ENCODE measurements at regions not wholly inside any gene's neighbourhood (a gene's known extent, or its start where the extent isn't known, plus 50 kb on each side); places are given as distances from the start of the nearest gene placed in this dataset.
"Not testable (repeated sequence)": the region's sequence is repeated elsewhere in the genome, so short reads cannot be mapped to it uniquely, and the experiment has no call there.

DNA sequence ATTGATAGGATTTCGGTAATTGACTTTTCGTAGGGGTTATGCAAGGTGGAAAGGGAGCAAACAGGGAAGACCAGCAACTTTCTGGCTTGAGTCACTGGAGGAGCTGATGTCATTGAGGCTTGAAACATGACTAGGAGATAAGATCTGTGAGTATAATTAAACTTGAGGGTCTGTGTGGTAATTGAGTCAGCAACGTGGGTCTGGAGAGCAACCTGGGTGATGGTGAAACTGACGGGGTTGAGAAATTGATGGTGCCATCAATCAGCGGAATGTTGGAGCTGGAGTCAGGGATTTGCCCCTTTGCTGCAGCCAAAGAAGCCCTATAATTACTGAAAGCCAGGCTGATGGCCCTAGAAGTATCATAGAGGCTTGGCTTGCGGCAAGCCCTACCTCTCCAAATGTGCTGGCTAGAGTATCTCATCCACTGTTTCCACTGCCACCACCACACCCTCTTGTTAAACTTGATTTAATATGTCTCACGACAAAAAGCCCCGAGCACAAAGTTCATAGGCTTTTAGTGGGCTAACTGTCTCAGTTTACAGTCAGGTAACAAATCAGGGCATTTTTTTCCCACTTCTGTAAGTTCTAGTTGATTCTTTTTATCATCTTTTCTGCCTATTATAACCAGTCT, 186.9 kb upstream of the ELAC2 start:
- DNase-seq: no peak

DNA sequence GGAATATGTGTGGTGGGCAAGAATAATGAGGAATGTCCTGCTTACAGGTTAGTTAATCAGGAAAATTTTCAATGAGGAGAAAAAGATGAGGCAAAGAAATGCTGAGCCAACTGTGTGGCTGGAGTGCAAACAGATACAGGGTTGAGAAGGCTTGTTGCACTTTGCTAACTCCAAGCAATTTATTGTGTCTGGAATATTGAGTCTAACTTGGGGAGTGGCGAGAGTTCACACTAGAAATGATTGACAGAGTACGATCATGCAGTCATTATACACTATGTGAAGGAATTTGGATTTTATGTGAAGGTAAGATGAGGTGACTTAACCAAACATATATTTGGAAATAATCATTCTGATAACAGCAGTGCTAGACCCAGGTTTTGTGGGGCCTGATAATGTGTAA, 185.0 kb upstream of the ELAC2 start:
- no peak for DNase-seq

DNA sequence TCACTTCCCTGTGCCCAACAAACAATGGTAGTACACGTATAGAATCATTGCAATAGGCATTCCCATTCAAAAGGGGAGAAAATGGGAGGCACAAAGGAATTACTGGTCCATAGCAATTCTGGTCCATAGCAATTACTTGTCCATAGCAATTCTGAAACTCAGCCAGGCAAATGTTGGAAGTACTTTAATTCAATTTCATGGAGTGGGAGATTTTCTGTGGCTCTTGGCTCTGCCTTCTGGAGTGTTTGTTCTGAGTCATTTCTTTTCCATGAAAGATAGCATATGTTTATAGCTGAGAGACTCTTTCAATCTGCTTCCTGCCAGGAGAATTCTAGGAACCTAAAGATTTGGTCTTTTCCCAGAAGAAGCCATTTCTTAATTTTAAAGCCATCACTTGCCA, 182.8 kb upstream of the ELAC2 start:
- no peak for DNase-seq

DNA sequence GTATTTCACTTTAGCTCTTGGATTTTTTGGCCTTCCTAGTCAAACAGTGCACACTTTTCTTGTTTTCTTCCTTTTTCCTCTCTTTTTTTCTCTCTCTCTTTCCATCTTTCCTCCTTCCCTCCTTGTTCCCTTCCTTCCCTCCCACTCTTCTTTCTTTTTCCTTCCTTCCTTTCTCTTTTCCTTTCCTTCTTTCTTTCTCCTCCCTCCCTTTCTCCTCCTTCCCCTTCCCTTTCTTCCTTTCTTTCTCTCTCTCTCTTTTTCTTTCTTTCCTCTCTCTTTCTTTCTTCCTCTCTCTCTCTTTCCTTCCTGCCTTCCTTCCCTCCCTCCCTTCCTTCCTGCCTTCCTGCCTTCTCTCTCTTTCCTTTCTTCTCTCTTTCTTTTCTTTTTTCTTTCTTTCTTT, 181.6 kb upstream of the ELAC2 start:
- no peak for DNase-seq

DNA sequence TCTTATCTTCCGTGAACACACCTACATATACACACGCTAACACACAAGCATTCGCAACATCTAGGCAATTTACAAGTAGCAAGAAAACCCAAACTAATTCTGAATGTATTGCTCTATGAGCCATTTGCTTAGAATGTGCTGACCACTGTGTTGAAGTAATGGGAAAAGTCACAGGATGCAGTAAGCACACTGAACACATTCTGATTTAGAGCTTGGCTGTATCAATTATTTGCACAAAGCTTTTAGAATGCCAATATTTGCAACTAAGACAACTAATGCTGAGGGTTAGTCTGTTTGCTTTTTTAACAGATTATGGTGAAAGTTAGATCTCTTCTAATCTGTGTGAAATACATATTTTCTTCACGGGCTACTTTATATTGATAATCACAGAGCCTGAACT, 179.8 kb upstream of the ELAC2 start:
- no peak for DNase-seq

DNA sequence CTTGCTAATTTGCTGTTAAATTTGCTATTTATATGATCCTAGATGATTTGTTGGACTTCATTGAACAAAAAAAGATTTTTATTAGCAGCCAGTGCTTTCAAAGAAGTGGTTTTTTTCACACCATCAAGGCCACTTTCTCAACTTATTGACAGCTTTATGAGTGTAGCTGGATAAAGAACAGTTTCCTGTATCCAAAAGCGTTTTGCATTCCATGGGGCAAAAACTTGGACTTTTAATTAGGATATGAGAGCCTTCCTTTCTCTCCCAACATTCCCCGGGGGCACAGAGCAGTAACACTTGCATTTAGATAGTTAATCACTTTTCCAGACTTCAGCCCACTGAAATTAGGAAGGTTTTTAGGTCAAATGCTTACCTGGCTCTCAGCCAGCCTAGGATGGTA, 177.1 kb upstream of the ELAC2 start:
- DNase-seq: no peak

DNA sequence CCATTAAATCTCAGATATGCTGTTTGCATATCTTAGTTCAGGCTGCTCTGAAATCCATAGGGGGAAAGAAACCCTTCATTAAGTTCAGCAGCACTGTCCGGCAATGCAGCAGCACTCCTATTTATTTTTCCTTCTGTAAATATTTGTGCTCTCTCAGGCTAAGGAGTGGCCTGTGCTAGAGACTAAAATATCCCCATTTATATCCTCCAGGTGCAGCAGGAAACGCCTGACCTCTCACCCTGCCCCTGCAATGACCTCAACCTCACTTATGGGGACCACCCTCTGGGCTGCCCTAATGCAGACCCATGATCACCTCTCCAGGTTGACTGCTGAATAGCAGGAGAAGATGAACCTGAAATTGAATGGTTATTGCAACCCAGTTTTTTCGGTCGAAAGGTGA, 165.0 kb upstream of the ELAC2 start:
- no peak for DNase-seq

DNA sequence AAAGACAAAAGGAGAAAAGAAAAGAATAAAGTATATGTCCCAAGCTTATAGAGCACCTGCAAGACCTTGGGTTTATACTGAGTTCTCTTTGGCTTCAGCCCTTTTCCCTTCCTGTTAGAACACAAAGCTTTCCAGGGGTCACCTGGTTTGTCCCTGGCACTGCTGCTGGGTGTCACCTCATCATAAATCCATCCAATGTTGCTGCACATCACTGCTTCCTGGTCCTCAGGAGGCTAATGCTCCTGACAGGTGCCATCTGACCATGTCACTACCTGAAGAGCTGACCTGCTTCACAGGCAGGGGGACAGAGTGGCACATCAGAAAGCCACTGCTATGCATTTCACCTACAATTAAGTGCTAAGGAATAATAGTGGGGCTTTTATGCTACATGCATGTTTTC, 164.6 kb upstream of the ELAC2 start:
- DNase-seq: no peak

DNA sequence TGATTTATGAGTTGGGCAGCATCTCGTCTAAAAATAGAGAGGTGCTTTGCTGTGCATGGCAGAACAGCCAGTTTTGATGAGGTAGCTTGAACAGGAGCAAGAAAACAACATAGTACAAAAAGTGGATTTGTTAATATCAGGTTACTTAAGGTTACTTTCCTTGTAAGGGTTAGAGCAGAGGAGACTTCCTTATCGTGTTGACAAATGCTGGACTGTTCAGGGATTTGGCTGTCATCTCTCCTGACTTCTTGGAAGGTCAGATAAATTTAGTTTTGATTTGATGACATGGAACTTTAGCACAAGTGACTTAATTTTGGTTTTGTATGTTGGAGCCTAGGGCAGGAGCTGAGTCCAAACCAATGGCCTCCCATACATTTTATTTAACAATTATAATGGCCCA, 163.9 kb upstream of the ELAC2 start:
- no peak for DNase-seq

DNA sequence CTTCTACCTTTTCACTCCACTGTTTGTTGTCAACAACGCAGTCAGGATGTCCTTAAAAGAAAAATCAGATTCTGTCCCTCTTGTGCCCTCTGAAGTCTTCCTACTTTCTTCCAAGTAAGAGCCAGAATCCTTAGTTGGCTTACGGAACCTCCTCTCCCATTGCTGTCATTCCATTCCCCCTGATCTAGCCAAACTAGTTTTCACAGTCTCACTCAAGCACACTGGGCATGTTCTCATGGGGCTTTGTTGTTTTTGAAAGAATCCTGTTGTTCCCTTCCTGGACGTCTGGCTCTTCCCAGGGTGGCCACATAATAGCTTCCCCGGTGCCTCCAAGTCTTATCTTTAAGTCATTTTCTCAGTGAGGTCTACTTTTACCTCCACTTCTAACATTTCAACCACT, 158.6 kb upstream of the ELAC2 start:
- DNase-seq: no peak

DNA sequence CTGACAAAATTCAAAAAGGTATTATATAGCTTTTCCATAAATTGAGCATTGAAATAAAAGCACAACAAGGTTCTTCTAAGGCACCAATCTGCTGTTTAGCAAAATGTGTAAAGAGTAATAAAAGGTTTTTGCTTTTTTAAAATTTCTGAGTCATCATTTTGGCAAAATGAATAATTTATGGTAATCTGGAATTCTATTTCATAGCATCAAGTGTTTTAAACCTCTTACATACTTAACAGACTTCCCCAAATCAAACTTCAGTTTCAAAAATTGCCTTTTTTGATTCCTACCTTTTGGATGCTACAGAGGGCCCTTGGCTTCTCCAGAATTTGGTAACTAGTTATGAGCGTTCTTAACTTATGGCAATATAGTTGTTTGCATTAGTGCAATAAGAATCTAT, 154.0 kb upstream of the ELAC2 start:
- no peak for DNase-seq

DNA sequence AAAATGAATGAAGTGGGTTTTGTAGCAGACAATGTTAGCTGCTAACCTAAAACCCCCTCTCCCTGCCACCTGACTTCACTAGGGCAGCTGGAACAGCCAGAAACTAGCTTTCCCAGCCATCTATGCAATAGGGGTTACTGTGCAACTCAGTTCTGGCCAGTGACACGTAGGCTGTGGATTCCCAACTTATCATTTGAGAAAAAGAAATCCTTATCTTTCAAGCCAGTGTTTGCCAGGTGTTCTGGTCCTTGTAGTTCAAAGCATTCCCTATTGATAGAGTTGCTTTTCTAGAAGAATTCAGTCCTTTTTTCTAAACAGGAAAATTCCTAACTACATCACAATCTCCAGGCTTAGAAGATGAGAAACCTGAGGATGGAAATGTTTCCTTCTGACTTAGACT, 144.5 kb upstream of the ELAC2 start:
- DNase-seq: no peak

DNA sequence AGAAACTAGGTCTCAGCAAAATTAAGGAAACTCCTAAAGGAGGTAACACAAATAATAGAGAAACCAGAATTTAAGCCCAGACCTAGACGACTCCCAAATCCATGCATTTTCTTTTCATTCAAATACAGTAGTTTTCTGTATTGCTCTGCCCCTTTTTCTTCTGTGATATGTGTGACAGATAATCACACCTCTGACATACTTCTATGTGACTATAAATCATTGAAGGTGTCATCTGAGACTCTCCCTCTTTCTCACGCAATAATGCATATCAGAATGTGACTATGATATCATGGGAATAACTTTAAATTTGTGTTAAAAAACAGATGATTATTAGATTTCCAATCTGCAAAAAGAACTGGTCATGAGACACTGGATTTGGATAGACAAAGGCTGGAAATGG, 143.0 kb upstream of the ELAC2 start:
- no peak for DNase-seq

DNA sequence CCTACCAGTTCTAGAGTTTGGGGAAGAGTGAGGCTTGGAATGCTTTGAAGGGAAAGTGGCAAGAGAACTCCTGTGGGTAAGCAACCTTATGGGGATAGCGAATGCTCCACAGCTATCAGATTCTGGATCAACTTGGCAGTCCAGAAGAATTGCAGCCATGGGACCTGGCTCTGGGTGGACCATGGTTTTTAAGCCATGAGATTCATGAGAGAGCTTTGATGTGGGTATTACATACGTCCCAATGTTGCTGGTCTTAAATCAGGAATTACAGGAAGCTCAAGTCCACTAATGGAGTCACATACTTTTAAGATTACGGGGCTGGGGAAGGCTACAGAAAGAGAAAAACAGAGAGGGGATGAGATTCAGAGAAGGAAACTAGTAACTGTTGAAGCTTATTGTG, 142.5 kb upstream of the ELAC2 start:
- no peak for DNase-seq

DNA sequence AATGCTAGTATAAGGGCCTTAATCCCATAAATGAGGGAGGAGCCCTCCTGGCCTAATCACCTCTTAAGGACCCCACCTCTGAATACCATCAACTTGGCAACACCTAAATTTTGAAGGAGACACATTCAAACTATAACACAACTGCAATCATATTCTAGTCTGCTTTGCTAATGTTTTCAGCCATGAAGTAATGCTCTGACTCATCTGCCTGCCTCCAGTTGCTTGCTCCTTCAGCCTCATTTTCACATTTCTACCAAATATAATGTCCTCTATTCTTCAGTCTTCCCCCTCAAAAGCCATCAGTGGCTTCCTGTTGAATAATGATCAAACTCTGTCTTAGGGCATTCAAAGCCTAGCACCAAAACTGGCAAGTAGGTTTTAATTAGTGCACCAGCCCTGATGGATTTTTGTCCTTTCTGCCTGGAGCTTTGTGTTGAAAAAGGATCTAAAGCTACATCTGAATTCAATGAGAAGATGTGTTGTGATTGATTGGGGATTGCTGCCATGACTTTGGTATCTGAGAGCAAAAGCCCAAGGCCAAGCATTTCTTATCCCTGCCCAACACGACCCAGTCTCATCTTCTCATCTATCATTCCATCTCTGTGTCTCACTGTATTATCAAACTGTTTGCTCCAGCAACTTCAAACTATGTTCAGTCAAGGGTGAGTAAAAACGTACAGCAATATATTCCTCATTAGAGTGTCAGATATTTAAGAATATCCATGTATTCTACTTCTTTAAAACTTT, 140.8 kb upstream of the ELAC2 start:
- DNase-seq: no peak

DNA sequence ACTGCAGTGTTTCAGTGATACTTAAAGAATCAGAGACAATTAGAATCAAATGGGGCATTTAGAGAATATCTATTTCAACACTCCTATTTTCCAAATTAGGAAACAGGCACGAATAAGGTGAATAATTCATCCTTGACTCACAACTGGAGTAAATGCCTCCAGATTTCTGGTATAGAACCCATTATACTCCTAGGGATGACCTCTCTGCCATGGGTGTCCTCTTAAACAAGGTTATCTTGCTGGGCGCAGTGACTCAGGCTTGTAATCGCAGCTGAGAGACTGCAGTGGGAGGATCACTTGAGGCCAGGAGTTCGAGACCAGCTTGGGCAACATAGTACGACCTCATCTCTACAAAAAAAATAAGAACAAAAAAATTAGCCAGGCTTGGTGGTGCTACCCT, 139.8 kb upstream of the ELAC2 start:
- DNase-seq: no peak

DNA sequence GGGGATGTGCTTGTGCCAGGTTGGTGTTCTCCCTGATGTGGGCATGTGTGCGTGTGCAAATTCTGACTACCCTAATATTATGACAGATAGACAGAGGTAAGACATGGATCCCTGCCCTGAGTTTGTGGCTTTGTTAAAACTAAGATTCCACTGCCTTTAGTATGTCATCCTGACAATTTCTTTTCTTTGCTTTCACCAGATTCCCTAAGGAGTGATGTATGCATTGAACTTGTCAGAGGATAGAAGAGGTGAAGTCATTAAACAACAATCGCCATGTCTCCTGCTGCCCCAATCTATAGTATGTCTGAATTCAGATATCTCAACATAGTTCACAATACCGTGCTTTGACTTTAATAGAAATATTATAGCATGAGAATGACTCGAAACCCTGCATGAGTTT, 137.1 kb upstream of the ELAC2 start:
- DNase-seq: no peak

DNA sequence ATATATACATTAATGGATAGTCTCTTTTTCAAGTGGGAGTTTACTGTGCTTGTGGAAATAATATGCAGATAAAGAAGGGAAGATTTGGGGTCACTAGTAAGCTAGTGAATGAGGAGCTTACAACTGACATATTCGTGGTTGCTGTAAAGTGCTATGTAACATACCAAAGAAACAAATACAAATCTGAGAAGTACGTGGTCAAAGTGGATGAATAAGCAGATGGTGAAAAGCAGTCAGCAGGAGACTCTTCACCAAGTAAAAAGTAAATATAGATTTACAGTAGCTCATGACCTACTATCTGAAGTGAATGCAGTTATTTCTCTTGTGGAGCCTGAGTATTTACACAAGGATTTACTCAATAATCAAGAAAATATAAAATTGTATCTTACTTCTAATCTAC, 136.6 kb upstream of the ELAC2 start:
- no peak for DNase-seq

DNA sequence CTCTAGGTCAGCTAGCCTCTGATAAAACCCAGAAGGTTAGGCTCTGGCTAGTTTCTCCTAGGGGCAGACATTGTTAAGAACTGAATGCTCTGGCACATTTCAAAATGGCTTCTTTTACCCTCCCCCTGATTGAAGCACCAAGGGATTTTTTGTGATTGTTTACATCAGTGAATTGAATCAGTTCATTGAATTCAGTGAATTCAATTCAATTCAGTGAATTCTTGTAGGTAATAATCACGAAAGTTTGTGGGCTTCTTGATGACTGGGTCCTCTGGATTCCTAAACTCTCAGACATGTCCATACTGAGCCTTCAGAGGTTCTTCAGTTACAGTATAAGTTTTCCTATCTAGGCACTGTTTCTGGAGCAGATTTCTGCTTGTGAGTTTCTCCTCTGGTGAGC, 135.2 kb upstream of the ELAC2 start:
- DNase-seq: no peak

DNA sequence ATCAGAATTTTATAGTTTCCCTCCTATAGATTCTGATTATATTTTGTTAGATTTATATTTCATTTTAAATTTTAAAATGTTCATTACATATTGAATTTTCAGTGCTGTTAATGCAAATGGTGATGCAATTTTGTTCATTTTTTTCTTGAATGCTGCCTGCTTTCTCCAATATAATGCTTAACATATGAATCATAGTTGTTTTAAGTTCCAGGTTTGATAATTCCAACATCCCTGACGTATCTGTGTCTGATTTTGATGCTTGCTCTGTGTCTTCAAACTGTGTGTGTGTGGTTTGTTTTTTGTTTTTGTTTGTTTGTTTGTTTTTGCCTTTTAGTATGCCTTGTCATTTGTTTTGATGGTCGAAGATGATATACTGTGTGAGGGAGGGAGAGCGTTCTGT, 134.7 kb upstream of the ELAC2 start:
- no peak for DNase-seq

DNA sequence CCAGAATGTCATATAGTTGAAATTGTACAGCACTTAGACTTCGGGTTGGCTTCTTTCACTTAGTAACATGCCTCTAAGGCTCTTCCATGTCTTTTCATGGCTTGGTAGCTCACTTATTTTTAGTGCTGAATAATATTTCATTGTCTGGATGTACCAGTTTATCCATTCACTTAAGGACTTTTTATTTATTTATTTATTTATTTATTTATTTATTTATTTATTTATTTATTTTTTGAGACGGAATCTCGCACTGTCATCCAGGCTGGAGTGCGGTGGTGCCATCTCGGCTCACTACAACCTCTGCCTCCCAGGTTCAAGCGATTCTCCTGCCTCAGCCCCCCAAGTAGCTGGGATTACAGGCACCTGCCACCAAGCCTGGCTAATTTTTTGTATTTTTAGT, 132.9 kb upstream of the ELAC2 start:
- DNase-seq: not testable (repeated sequence)

DNA sequence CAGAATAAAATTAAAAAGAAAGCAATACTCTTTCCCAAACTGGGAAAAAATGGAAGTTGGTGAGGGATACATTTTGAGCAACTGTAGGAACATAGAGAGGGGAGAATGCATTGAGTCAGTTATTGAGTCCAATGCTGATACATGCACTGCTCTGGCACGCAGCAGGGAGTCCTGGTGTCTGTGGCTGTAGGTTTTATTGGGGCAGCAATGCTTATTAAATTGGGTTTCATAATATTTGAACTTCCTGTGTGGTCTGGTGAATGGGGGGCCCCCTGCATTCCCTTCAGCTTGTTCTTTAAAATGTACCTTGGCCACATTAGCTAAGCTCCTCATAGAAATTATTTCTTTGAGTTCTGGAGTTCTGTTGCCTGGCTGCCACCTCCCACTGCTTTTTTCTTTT, 125.2 kb upstream of the ELAC2 start:
- DNase-seq: no peak

DNA sequence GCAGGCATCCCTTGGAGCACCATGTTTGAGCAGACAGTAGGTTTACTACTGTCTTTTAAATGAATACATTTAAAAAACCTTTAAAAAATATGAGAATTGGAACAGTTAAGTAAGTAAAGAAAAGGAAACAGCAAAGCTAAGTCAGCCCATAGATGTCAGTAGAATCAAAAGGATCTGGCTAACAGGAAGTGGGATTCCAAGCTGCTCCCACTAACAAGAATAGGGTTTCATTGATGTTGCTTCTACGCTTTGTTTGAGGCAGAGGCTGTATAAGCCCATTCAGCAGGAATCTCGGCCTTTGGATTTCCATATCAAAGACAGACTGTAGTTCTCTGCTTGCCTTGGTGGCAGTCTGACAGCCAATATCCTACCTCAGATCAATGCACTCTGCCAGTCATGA, 122.9 kb upstream of the ELAC2 start:
- DNase-seq: no peak

DNA sequence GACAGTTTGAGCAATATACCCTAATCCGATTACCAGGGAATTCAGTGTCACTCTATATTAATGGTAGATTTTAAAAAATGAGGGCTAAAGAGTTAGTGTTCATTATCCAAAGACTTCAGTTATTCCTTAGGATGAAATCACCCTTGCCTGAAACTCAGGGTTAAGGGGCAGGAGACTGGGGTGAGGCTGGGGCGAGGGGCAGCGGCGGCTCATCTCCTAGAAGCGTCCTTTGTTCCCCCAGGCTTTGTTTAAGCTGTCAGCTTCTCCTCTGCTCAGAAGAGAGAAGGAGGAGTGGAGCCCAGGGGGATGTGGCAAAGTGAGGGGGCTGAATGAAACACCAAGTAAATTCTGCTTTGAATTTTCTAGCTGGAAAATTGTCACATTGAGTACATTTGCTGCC, 117.7 kb upstream of the ELAC2 start:
- no peak for DNase-seq

DNA sequence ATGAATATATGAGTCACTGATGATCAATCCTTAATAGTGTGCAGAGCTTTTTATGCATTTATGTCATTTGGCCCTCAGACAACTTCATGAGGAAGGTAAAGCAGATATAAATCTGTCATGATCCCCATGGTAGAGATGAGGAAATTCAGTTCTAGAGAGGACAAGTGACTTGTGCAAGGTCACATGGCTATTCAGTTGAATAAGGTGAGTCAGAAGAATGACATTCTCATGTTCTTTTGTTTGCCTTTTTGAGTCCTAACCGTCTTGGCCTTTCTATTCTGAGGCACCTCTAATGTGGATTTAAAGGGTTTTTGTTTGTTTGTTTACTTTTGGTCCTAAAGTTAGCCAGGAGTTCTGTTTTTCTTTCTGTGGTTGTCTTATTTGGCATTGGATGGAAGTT, 116.2 kb upstream of the ELAC2 start:
- DNase-seq: no peak

Data from C1 segment of cervical spinal cord (tissue), 14 donors.